Trophoblast cell (in vitro differentiated cells and primary cell): ENCODE measurements at regions not wholly inside any gene's neighbourhood (a gene's known extent, or its start where the extent isn't known, plus 50 kb on each side); places are given as distances from the start of the nearest gene placed in this dataset.

ENCODE experiments used
- DNase-seq, 2 donors: peaks; one replicate each; pipeline ENCODE4 v3.0.0-alpha.2; 2016
- H2AFZ ChIP-seq: 2 replicates; pipeline ENCODE4 v1.6.1; 2013; ENCODE audit warnings: low read length, moderate library complexity, mild to moderate bottlenecking; ENCODE audit not compliant: insufficient read depth, poor library complexity
- H2AK5ac ChIP-seq: 2 replicates; pipeline ENCODE4 v1.6.1; 2013; ENCODE audit warnings: mild to moderate bottlenecking, low read length
- H2BK120ac ChIP-seq: 2 replicates; pipeline ENCODE4 v1.6.1; 2013; ENCODE audit warnings: low read length, mild to moderate bottlenecking, moderate library complexity; ENCODE audit not compliant: insufficient read depth, poor library complexity
- H2BK12ac ChIP-seq: 2 replicates; pipeline ENCODE4 v1.6.1; 2013; ENCODE audit warnings: mild to moderate bottlenecking, low read length, moderate library complexity
- H2BK5ac ChIP-seq: 2 replicates; pipeline ENCODE4 v1.6.1; 2013; ENCODE audit warnings: low read length, low read depth, moderate library complexity, mild to moderate bottlenecking; ENCODE audit not compliant: poor library complexity
- H3K14ac ChIP-seq: 2 replicates; pipeline ENCODE4 v1.6.1; 2013; ENCODE audit warnings: mild to moderate bottlenecking, low read length
- H3K18ac ChIP-seq: 2 replicates; pipeline ENCODE4 v1.6.1; 2013; ENCODE audit warnings: mild to moderate bottlenecking, low read length
- H3K23ac ChIP-seq: 2 replicates; pipeline ENCODE4 v1.6.1; 2013; ENCODE audit warnings: low read length
- H3K27ac ChIP-seq: 2 replicates; pipeline ENCODE4 v1.5.1; 2013; ENCODE audit warnings: low read depth, mild to moderate bottlenecking, inconsistent platforms, low read length, moderate library complexity
- H3K27me3 ChIP-seq: 2 replicates; pipeline ENCODE4 v1.6.1; 2013; ENCODE audit warnings: inconsistent platforms, mild to moderate bottlenecking, low read length, moderate library complexity; ENCODE audit not compliant: insufficient read depth
- H3K36me3 ChIP-seq, 2 experiments: 1 replicate in 1 of 2; 2 replicates in 1 of 2; pipeline ENCODE4 v1.6.1; 2013; ENCODE audit warnings: low read length in 2 of 2, mild to moderate bottlenecking in 2 of 2, moderate library complexity in 1 of 2; ENCODE audit not compliant: insufficient read depth in 2 of 2, control insufficient read depth in 1 of 2
- H3K4ac ChIP-seq: 2 replicates; pipeline ENCODE4 v1.6.1; 2013; ENCODE audit warnings: low read depth, mild to moderate bottlenecking, low read length, moderate library complexity
- H3K4me1 ChIP-seq, 2 experiments: 1 replicate in 1 of 2; 2 replicates in 1 of 2; pipeline ENCODE4 v1.6.1; 2013; ENCODE audit warnings: low read length in 2 of 2, mild to moderate bottlenecking in 2 of 2, moderate library complexity in 1 of 2; ENCODE audit not compliant: insufficient read depth in 2 of 2, control insufficient read depth in 1 of 2
- H3K4me2 ChIP-seq: 2 replicates; pipeline ENCODE4 v1.6.1; 2013; ENCODE audit warnings: inconsistent platforms, mild to moderate bottlenecking, low read length, moderate library complexity
- H3K4me3 ChIP-seq: 2 replicates; pipeline ENCODE4 v1.5.1; 2013; ENCODE audit warnings: mild to moderate bottlenecking, low read depth, low read length, inconsistent platforms
- H3K79me1 ChIP-seq: one replicate; pipeline ENCODE4 v1.6.1; 2013; ENCODE audit warnings: low read length
- H3K79me2 ChIP-seq: 2 replicates; pipeline ENCODE4 v1.6.1; 2013; ENCODE audit warnings: low read length, mild to moderate bottlenecking; ENCODE audit not compliant: control insufficient read depth, insufficient read depth, poor library complexity
- H3K9ac ChIP-seq: 2 replicates; pipeline ENCODE4 v1.6.1; 2013; ENCODE audit warnings: mild to moderate bottlenecking, low read length
- H3K9me3 ChIP-seq: 2 replicates; pipeline ENCODE4 v1.6.1; 2013; ENCODE audit warnings: low read depth, mild to moderate bottlenecking, control low read depth, inconsistent platforms, low read length; ENCODE audit not compliant: insufficient read depth
- H4K12ac ChIP-seq: 2 replicates; pipeline ENCODE4 v1.6.1; 2013; ENCODE audit warnings: low read depth, mild to moderate bottlenecking, low read length, moderate library complexity
- H4K8ac ChIP-seq: 2 replicates; pipeline ENCODE4 v1.6.1; 2013; ENCODE audit warnings: low read depth, mild to moderate bottlenecking, low read length, moderate library complexity
- H4K91ac ChIP-seq: one replicate; pipeline ENCODE4 v1.6.1; 2013; ENCODE audit warnings: low read depth, mild to moderate bottlenecking, low read length, moderate library complexity
- WGBS: extraction: QIAGEN DNeasy Blood & Tissue Kit; methylation state at CpG from one replicate; pipeline ENCODE4 v1.1.7; 2013; ENCODE audit warnings: missing lambda C conversion rate; ENCODE audit not compliant: insufficient read length, insufficient coverage; ENCODE audit errors: extremely low coverage; 5-methylcytosine and 5-hydroxymethylcytosine counted together

DNA sequence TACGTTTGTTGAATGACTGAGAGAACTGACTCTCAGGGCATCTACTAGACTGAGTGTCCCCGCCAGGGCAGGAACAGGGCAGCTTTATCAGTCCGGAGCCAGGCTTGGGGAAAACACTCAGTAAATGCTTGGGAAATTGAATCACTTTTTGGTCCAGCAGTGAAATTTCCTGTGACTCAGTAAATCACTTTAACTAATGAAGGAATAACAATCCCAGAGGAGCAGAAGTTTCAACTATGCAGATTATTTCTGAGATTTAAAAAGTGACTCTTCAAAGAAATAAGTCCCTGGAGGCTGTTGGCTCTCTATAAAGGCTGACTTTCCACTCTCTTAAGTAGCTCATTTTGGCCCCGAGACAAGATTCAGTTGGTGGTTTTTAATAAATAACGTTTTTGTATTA lies 101.8 kb downstream of the FOXL1 start:
- Histone ChIP-seq H2AFZ (no peak overlapping the region), H3K4me3 (no peak overlapping the region), H4K12ac (no peak overlapping the region), H3K4me2 (no peak overlapping the region), H3K4ac (no peak overlapping the region), H3K27ac (no peak overlapping the region), H3K18ac (no peak overlapping the region), H2BK5ac (no peak overlapping the region), H3K9ac (no peak overlapping the region), H3K36me3 (no peaks in the 10 kb centered on the region), H2AK5ac (no peak overlapping the region), H3K27me3 (no peaks in the 10 kb centered on the region), H3K9me3 (peaks cover 8% of the 10 kb centered on the region), H3K79me2 (no peaks in the 10 kb centered on the region), H3K14ac (no peak overlapping the region), H2BK12ac (no peak overlapping the region), H3K23ac (no peak overlapping the region), H3K79me1 (peaks cover 2% of the 10 kb centered on the region), H2BK120ac (no peak overlapping the region), H4K8ac (no peak overlapping the region), H4K91ac (no peak overlapping the region), H3K4me1 (peaks cover 4 to 5% of the 10 kb centered on the region in 2 experiments)
- DNase-seq = no peak
- no CpG with 5 or more reads among the region's 5 CpGs for WGBS

DNA sequence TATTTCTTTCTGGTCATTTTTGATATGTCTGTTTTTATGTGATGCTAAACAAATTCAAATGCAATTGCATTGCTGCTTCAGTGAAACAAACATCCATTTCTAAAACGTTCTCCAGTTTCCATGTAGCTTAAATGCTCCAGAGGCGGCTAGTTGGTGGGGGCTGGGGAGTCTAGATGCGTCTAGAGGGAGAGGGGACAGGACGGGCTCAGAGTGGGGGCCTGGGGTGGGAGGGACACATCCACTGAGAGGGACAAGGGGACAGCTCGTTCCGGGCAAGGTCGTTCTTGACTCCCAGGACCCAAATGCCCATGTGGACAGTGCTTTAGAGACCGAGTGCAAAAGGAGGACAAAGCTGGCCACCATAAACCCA lies 102.3 kb downstream of the FOXL1 start:
- Histone ChIP-seq H3K18ac (no peak overlapping the region), H3K14ac (no peak overlapping the region), H3K79me2 (no peaks in the 10 kb centered on the region), H3K9me3 (peaks cover 8% of the 10 kb centered on the region), H3K4me1 (peaks cover 4 to 5% of the 10 kb centered on the region in 2 experiments), H3K23ac (no peak overlapping the region), H3K4me3 (no peak overlapping the region), H3K36me3 (no peaks in the 10 kb centered on the region), H2BK12ac (no peak overlapping the region), H2BK5ac (no peak overlapping the region), H3K79me1 (peaks cover 2% of the 10 kb centered on the region), H2AFZ (no peak overlapping the region), H4K91ac (no peak overlapping the region), H2BK120ac (no peak overlapping the region), H2AK5ac (no peak overlapping the region), H3K4me2 (no peak overlapping the region), H3K9ac (no peak overlapping the region), H4K8ac (no peak overlapping the region), H3K4ac (no peak overlapping the region), H4K12ac (no peak overlapping the region), H3K27me3 (no peaks in the 10 kb centered on the region), H3K27ac (no peak overlapping the region)
- no CpG with 5 or more reads among the region's 8 CpGs for WGBS
- DNase-seq = no peak

DNA sequence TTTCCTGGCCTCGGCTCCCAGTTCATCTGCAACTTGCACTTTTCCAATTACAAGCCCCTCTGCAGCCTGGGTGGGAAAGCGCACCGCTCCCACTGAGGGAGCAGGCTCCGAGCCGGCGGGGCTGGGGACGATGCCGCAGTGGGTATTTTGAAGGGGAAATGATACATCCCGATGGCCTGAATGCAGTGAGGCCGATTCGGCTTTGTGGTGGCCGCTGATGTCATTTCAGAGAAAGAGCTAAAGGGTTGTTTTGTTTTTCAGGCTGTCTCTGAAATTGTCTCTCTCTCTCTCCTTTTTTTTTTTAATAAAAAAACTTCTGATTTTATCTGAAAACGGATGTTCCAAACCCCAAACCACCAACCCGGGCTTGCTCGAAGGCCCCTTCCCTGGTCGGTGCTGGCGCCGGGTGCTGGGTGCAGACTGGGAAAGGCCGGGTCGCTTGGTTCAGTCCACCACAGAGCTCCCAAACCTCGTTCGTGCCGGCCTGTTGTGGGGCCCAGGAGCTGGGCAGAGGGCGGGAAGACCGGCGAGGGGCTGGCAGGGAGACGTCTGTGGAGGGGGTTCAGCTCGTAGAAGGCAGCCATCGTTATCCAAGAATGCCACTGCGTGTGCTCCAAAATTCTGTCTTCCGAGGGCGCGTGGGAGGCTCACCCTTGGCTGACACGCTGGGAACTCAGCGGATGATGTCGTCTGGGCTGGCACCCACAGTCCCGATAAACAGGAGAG lies 102.8 kb downstream of the FOXL1 start:
- peaks cover 8% of the 10 kb centered on the region for H3K9me3 ChIP-seq
- H3K4me1 ChIP-seq = peaks cover 4 to 5% of the 10 kb centered on the region in 2 experiments
- no peak overlapping the region for H4K91ac ChIP-seq
- H3K27ac ChIP-seq = no peak overlapping the region
- H4K12ac ChIP-seq = no peak overlapping the region
- no peaks in the 10 kb centered on the region for H3K36me3 ChIP-seq
- no peaks in the 10 kb centered on the region for H3K79me2 ChIP-seq
- no peak overlapping the region for H4K8ac ChIP-seq
- no peak overlapping the region for H2AFZ ChIP-seq
- WGBS = no CpG with 5 or more reads among the region's 37 CpGs
- no peak overlapping the region for H3K18ac ChIP-seq
- no peak overlapping the region for H3K14ac ChIP-seq
- H2AK5ac ChIP-seq = no peak overlapping the region
- no peak overlapping the region for H2BK5ac ChIP-seq
- no peaks in the 10 kb centered on the region for H3K27me3 ChIP-seq
- no peak overlapping the region for H3K4me2 ChIP-seq
- no peak overlapping the region for H3K4ac ChIP-seq
- H3K79me1 ChIP-seq = peaks cover 2% of the 10 kb centered on the region
- DNase-seq = no peak
- no peak overlapping the region for H3K9ac ChIP-seq
- H3K23ac ChIP-seq = no peak overlapping the region
- H2BK12ac ChIP-seq = no peak overlapping the region
- H2BK120ac ChIP-seq = no peak overlapping the region
- no peak overlapping the region for H3K4me3 ChIP-seq

DNA sequence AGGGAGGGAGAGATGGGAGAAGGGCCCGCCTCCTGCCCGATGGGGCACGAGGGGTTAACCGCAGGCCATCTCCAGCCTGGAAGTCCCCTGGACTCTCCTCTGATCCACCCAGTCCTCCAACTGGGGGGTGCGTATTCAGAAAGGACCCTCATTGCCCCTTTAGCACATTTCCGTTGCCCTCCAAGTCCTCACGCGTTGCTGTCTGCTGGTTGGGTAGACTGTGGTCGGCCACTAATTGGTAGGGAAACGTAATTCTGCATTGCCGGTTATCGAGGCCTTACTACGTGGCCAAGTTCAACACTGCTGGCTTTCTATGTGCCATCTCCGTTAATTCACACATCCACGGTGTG lies 103.4 kb downstream of the FOXL1 start:
- H3K14ac ChIP-seq = no peak overlapping the region
- H3K36me3 ChIP-seq = no peaks in the 10 kb centered on the region
- H3K4me1 ChIP-seq = peaks cover under 1 to 1% of the 10 kb centered on the region in 2 experiments
- H4K12ac ChIP-seq = no peak overlapping the region
- WGBS = no CpG with 5 or more reads among the region's 15 CpGs
- H3K4ac ChIP-seq = no peak overlapping the region
- H3K27ac ChIP-seq = no peak overlapping the region
- peaks cover 4% of the 10 kb centered on the region for H3K9me3 ChIP-seq
- no peak overlapping the region for H3K18ac ChIP-seq
- no peak overlapping the region for H3K9ac ChIP-seq
- H3K23ac ChIP-seq = no peak overlapping the region
- no peak for DNase-seq
- H2AK5ac ChIP-seq = no peak overlapping the region
- H4K91ac ChIP-seq = no peak overlapping the region
- no peak overlapping the region for H4K8ac ChIP-seq
- H2BK12ac ChIP-seq = no peak overlapping the region
- H3K27me3 ChIP-seq = no peaks in the 10 kb centered on the region
- no peak overlapping the region for H3K4me3 ChIP-seq
- no peak overlapping the region for H2BK5ac ChIP-seq
- H3K4me2 ChIP-seq = no peak overlapping the region
- peaks cover 1% of the 10 kb centered on the region for H3K79me1 ChIP-seq
- H2AFZ ChIP-seq = no peak overlapping the region
- H2BK120ac ChIP-seq = no peak overlapping the region
- H3K79me2 ChIP-seq = no peaks in the 10 kb centered on the region
